PC-3 (cell line): ENCODE measurements at regions not wholly inside any gene's neighbourhood (a gene's known extent, or its start where the extent isn't known, plus 50 kb on each side); places are given as distances from the start of the nearest gene placed in this dataset.

ENCODE experiments used
- EZH2 ChIP-seq: fragments of 300-600 bp; sonication (generic); IDR thresholded peaks from one replicate; pipeline ENCODE4 v1.6.1; 2017; ENCODE audit warnings: antibody characterized with exemption, mild to moderate bottlenecking, low read length; ENCODE audit not compliant: unreplicated experiment
- TF ChIP-seq, protein P1 (sequence below): fragments of 300-600 bp; sonication (generic); conservative IDR thresholded peaks from 2 replicates; pipeline ENCODE4 v1.5.1; 2017; ENCODE audit warnings: antibody characterized with exemption, low read depth, mild to moderate bottlenecking, low read length

DNA sequence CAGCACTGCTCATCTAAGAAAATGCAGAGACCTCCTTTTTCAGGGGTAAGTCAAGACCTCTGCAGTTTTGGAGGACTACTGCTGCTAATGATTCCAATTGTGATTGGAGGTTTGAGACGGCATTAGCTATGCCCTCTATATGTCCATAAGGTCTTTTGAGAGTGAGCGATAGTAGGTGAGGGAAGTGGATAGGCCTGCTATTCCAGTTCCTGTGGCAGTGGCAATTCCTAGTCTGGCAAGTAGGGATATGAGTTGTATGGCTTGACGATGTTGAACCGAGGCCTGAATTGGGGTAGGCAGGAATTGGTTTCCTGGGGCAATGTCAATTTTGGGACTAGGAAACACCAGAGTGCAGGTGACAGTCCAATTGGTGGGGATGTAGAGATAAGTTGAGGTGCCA lies 913.1 kb upstream of the SLITRK5 start:
- TF ChIP-seq, protein P1, sequence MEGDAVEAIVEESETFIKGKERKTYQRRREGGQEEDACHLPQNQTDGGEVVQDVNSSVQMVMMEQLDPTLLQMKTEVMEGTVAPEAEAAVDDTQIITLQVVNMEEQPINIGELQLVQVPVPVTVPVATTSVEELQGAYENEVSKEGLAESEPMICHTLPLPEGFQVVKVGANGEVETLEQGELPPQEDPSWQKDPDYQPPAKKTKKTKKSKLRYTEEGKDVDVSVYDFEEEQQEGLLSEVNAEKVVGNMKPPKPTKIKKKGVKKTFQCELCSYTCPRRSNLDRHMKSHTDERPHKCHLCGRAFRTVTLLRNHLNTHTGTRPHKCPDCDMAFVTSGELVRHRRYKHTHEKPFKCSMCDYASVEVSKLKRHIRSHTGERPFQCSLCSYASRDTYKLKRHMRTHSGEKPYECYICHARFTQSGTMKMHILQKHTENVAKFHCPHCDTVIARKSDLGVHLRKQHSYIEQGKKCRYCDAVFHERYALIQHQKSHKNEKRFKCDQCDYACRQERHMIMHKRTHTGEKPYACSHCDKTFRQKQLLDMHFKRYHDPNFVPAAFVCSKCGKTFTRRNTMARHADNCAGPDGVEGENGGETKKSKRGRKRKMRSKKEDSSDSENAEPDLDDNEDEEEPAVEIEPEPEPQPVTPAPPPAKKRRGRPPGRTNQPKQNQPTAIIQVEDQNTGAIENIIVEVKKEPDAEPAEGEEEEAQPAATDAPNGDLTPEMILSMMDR = no peak
- no peak for TF ChIP-seq EZH2
